ENCODE measurements at regions not wholly inside any gene's neighbourhood (a gene's known extent, or its start where the extent isn't known, plus 50 kb on each side); places are given as distances from the start of the nearest gene placed in this dataset.

DNA sequence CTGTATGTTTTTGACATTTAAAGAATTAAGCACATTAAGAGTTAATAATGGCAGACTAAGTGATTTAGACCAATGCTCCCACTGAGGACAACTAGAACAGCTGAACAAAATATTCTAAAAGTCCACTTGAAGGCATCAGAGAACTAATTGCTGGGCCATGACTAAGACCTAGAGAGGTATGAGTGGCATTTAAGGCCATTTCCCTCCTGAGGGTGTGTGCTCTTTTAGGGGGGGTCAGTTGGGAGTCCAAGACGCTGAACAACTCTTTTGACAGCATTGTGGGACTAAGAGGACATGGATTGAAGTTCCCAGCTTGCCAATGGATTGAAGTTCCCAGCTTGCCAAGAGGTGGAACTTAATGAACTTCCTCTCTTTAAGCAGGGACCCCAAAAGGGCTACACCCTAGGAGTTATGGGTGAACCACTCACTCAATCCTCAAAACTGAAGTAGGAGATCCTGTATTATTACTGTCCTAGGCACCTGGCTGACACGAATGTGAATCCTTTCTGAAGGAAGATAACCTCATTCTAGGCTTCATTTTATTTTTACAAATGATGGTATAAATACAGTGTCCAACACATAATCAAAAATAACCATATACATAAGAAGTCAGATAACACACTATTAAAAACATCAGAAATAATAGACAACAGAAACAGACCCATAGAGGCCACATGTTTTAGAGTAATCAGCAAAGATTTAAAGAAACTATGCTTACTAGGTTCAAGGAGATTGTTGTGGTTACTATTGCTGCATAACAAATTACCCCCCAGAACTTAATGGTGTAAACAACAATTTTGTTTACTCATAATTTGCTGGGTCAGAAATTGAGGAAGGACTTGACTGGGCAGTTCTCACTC is 175.1 kb downstream of the VEGFA start:
- ATAC-seq (no peak), DNase-seq (ENCODE audit: extremely low read depth in 1 of 4, low spot score in 3 of 4) (no peak), FAIRE-seq (no peak)
- no peaks in the 10 kb centered on the region for H4K20me1 ChIP-seq (replicated peaks; ENCODE audit: control insufficient read depth, insufficient read depth, low read length)
- no TSS peak for BruUV-seq (replicated peaks)
- H3K4me2 ChIP-seq (ENCODE audit: insufficient read depth, low read length) = no peak overlapping the region
- POLR2A ChIA-PET = interaction anchor here (1.2 to 1.7 kb wide), 2 partner anchors 8 to 16 kb away, joined by 4 to 6 read pairs; no protein-coding TSS in a partner anchor
- H3K9me1 ChIP-seq (ENCODE audit: control insufficient read depth, insufficient read depth, low read length) = no peaks in the 10 kb centered on the region
- in situ Hi-C loops (cut with MboI) = no loop called here
- no peaks in the 10 kb centered on the region for H3K36me3 ChIP-seq (ENCODE audit: control insufficient read depth, insufficient read depth, low read length)
- H2AFZ ChIP-seq (ENCODE audit: low read depth, low read length) = peak overlapping the region; percentile 66
- H3K79me2 ChIP-seq (ENCODE audit: control insufficient read depth, insufficient read depth, low read length) = no peaks in the 10 kb centered on the region
- intact Hi-C loops (cut with micrococcal nuclease) = loop anchor here (5.0 kb wide), 1 partner anchor 103 kb away; no protein-coding TSS in a partner anchor
- CTCF ChIA-PET (ENCODE audit: low intra/inter-chr PET ratio) = no interaction called here
- 59% methylated on average over 2 of the region's 2 CpGs for WGBS (ENCODE audit: insufficient coverage, low coverage, missing lambda C conversion rate)
- no peaks in the 10 kb centered on the region for H3K27me3 ChIP-seq (ENCODE audit: control insufficient read depth in 2 of 2, insufficient read depth in 2 of 2, low read length in 2 of 2)
- peaks cover 12 to 48% of the 10 kb centered on the region in 2 experiments; a peak in 4 of 5 replicates for H3K4me1 ChIP-seq (replicated peaks in 1 of 2; ENCODE audit: control insufficient read depth in 2 of 2, insufficient read depth in 2 of 2, low read length in 2 of 2)
- no peak overlapping the region for H3K9ac ChIP-seq (ENCODE audit: insufficient read depth in 1 of 2, low read depth in 2 of 2, low read length in 2 of 2)
- H3K27ac ChIP-seq (ENCODE audit: extremely low read depth, low read depth, low read length) = peak overlapping the region; percentile 72
- peaks cover 10% of the 10 kb centered on the region; the same call in 1 of the 2 replicates for H3K9me3 ChIP-seq (replicated peaks; ENCODE audit: control insufficient read depth, insufficient read depth, low read depth, low read length)
- no peak overlapping the region for H3K4me3 ChIP-seq
- TF ChIP-seq ATF1 (CRISPR knock-in tag; IDR thresholded peaks at IDR 0.05) (no peak), ATF1 (tag; IDR thresholded peaks at IDR 0.05) (no peak), SAFB (IDR thresholded peaks at IDR 0.05; ENCODE audit: borderline replicate concordance, low read depth, low read length) (no peak), STAT5B (CRISPR knock-in tag; IDR thresholded peaks at IDR 0.05) (no peak), ZNF436 (CRISPR knock-in tag; IDR thresholded peaks at IDR 0.05) (no peak), KDM1A (IDR thresholded peaks at IDR 0.05) (0 out of 4 replicates have a peak, but pooled peaks of 1 of the 2 experiments have one; percentile 5), SAP30 (IDR thresholded peaks at IDR 0.05; ENCODE audit: borderline replicate concordance, insufficient read depth, low read depth, low read length, poor library complexity, severe bottlenecking) (no peak), ELF1 (tag; IDR thresholded peaks at IDR 0.05) (no peak), ELF2 (CRISPR knock-in tag; IDR thresholded peaks at IDR 0.05) (no peak), RAD21 (CRISPR knock-in tag; conservative IDR thresholded peaks at IDR 0.05 in 1 of 2, IDR thresholded peaks at IDR 0.05 in 1 of 2) (no peak)
- TF ChIP-seq, protein P1, sequence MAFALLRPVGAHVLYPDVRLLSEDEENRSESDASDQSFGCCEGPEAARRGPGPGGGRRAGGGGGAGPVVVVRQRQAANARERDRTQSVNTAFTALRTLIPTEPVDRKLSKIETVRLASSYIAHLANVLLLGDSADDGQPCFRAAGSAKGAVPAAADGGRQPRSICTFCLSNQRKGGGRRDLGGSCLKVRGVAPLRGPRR (CRISPR knock-in tag; IDR thresholded peaks at IDR 0.05) = no peak
- TF ChIP-seq, protein P2, sequence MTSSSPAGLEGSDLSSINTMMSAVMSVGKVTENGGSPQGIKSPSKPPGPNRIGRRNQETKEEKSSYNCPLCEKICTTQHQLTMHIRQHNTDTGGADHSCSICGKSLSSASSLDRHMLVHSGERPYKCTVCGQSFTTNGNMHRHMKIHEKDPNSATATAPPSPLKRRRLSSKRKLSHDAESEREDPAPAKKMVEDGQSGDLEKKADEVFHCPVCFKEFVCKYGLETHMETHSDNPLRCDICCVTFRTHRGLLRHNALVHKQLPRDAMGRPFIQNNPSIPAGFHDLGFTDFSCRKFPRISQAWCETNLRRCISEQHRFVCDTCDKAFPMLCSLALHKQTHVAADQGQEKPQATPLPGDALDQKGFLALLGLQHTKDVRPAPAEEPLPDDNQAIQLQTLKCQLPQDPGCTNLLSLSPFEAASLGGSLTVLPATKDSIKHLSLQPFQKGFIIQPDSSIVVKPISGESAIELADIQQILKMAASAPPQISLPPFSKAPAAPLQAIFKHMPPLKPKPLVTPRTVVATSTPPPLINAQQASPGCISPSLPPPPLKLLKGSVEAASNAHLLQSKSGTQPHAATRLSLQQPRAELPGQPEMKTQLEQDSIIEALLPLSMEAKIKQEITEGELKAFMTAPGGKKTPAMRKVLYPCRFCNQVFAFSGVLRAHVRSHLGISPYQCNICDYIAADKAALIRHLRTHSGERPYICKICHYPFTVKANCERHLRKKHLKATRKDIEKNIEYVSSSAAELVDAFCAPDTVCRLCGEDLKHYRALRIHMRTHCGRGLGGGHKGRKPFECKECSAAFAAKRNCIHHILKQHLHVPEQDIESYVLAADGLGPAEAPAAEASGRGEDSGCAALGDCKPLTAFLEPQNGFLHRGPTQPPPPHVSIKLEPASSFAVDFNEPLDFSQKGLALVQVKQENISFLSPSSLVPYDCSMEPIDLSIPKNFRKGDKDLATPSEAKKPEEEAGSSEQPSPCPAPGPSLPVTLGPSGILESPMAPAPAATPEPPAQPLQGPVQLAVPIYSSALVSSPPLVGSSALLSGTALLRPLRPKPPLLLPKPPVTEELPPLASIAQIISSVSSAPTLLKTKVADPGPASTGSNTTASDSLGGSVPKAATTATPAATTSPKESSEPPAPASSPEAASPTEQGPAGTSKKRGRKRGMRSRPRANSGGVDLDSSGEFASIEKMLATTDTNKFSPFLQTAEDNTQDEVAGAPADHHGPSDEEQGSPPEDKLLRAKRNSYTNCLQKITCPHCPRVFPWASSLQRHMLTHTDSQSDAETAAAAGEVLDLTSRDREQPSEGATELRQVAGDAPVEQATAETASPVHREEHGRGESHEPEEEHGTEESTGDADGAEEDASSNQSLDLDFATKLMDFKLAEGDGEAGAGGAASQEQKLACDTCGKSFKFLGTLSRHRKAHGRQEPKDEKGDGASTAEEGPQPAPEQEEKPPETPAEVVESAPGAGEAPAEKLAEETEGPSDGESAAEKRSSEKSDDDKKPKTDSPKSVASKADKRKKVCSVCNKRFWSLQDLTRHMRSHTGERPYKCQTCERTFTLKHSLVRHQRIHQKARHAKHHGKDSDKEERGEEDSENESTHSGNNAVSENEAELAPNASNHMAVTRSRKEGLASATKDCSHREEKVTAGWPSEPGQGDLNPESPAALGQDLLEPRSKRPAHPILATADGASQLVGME (CRISPR knock-in tag; IDR thresholded peaks at IDR 0.05) = no peak
- TF ChIP-seq, protein P3, sequence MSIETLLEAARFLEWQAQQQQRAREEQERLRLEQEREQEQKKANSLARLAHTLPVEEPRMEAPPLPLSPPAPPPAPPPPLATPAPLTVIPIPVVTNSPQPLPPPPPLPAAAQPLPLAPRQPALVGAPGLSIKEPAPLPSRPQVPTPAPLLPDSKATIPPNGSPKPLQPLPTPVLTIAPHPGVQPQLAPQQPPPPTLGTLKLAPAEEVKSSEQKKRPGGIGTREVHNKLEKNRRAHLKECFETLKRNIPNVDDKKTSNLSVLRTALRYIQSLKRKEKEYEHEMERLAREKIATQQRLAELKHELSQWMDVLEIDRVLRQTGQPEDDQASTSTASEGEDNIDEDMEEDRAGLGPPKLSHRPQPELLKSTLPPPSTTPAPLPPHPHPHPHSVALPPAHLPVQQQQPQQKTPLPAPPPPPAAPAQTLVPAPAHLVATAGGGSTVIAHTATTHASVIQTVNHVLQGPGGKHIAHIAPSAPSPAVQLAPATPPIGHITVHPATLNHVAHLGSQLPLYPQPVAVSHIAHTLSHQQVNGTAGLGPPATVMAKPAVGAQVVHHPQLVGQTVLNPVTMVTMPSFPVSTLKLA (conservative IDR thresholded peaks at IDR 0.05) = no peak

Data from K562 (cell line).